ENCODE measurements at regions not wholly inside any gene's neighbourhood (a gene's known extent, or its start where the extent isn't known, plus 50 kb on each side); places are given as distances from the start of the nearest gene placed in this dataset.
"Not testable (repeated sequence)": the region's sequence is repeated elsewhere in the genome, so short reads cannot be mapped to it uniquely, and the experiment has no call there.

- DNase-seq, result not testable (repeated sequence)
These were observed 85.1 kb upstream of the FBXO28 start for GRCh38 chr1:224028802-224029201.

- not testable (repeated sequence) for DNase-seq
These were observed 90.8 kb upstream of the FBXO28 start for GRCh38 chr1:224023122-224023521.

GRCh38 chr1:224022249-224022970 lies 91.5 kb upstream of the FBXO28 start:
- not testable (repeated sequence) for DNase-seq

- not testable (repeated sequence) for DNase-seq
These were observed 94.0 kb upstream of the FBXO28 start for GRCh38 chr1:224019866-224020265.

GRCh38 chr1:224015782-224016181 lies 98.1 kb upstream of the FBXO28 start:
- not testable (repeated sequence) for DNase-seq

GRCh38 chr1:224014330-224014649 lies 99.6 kb upstream of the FBXO28 start:
- no peak for DNase-seq

GRCh38 chr1:224013626-224014329 lies 100.1 kb upstream of the FBXO28 start:
- DNase-seq, result not testable (repeated sequence)

- not testable (repeated sequence) for DNase-seq
These were observed 101.0 kb upstream of the FBXO28 start for GRCh38 chr1:224012807-224013434.

GRCh38 chr1:224012162-224012561 lies 101.7 kb upstream of the FBXO28 start:
- DNase-seq, result not testable (repeated sequence)

- DNase-seq, result not testable (repeated sequence)
These were observed 102.2 kb upstream of the FBXO28 start for GRCh38 chr1:224011751-224012150.

GRCh38 chr1:224011153-224011552 lies 102.8 kb upstream of the FBXO28 start:
- DNase-seq, result not testable (repeated sequence)

- not testable (repeated sequence) for DNase-seq
These were observed 107.9 kb upstream of the FBXO28 start for GRCh38 chr1:224005973-224006372.

- DNase-seq, result peak; percentile 29 to 33
These were observed 109.2 kb upstream of the FBXO28 start for GRCh38 chr1:224004552-224005315.

- DNase-seq, result not testable (repeated sequence)
These were observed 110.0 kb upstream of the FBXO28 start for GRCh38 chr1:224003896-224004295.

- DNase-seq, result not testable (repeated sequence)
These were observed 112.2 kb upstream of the FBXO28 start for GRCh38 chr1:224001757-224002156.

GRCh38 chr1:223999761-224000160 lies 114.2 kb upstream of the FBXO28 start:
- DNase-seq, result not testable (repeated sequence)

- DNase-seq, result not testable (repeated sequence)
These were observed 115.0 kb upstream of the FBXO28 start for GRCh38 chr1:223998676-223999455.

- DNase-seq, result not testable (repeated sequence)
These were observed 117.5 kb upstream of the FBXO28 start for GRCh38 chr1:223996376-223996775.

GRCh38 chr1:223992456-223993246 lies 121.3 kb upstream of the FBXO28 start:
- DNase-seq, result peak; percentile 100

- not testable (repeated sequence) for DNase-seq
These were observed 122.5 kb upstream of the FBXO28 start for GRCh38 chr1:223991297-223991857.

GRCh38 chr1:223961985-223962384 lies 116.2 kb upstream of the TP53BP2 start:
- DNase-seq, result not testable (repeated sequence)

All from activated T-cell treated with anti-CD3 and anti-CD28 coated beads, Interleukin-2, amount 50 U/mL, for 48 hours (primary cell).